ENCODE measurements at regions not wholly inside any gene's neighbourhood (a gene's known extent, or its start where the extent isn't known, plus 50 kb on each side); places are given as distances from the start of the nearest gene placed in this dataset.
A peak's percentile ranks its signal among the peaks of the same experiment; 100 is the strongest.
"Not testable (repeated sequence)": the region's sequence is repeated elsewhere in the genome, so short reads cannot be mapped to it uniquely, and the experiment has no call there.

GRCh38 chr1:146883190-146883589 is 54.9 kb upstream of the NBPF12 start:
- DNase-seq; ATAC-seq; H3K4me1 Mint-ChIP-seq (ENCODE audit: low read depth); H3K36me3 Mint-ChIP-seq (ENCODE audit: insufficient read depth); H3K4me3 Mint-ChIP-seq; H3K27me3 Mint-ChIP-seq (ENCODE audit: low read depth); H3K9me3 Mint-ChIP-seq: not testable (repeated sequence)

DNA sequence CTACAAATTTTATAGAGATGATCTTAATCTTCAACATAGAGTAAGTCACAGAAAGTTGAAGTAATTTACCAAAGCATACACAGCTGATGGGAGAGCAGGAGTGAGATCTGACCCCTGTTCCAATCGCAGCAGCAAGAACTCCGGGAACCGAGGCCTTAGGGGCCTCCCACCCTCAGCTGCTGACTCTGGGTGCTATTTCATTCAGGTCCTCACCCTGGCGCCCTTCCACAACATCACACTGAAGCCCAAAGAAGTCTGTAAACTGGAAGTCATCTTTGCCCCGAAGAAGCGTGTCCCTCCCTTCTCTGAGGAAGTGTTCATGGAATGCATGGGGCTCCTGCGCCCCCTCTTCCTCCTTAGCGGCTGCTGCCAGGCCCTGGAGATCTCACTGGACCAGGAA is 57.0 kb upstream of the NBPF12 start:
- not testable (repeated sequence) for ATAC-seq; H3K36me3 Mint-ChIP-seq (ENCODE audit: insufficient read depth); H3K4me3 Mint-ChIP-seq; H3K9me3 Mint-ChIP-seq; H3K4me1 Mint-ChIP-seq (ENCODE audit: low read depth); DNase-seq; H3K27me3 Mint-ChIP-seq (ENCODE audit: low read depth)

DNA sequence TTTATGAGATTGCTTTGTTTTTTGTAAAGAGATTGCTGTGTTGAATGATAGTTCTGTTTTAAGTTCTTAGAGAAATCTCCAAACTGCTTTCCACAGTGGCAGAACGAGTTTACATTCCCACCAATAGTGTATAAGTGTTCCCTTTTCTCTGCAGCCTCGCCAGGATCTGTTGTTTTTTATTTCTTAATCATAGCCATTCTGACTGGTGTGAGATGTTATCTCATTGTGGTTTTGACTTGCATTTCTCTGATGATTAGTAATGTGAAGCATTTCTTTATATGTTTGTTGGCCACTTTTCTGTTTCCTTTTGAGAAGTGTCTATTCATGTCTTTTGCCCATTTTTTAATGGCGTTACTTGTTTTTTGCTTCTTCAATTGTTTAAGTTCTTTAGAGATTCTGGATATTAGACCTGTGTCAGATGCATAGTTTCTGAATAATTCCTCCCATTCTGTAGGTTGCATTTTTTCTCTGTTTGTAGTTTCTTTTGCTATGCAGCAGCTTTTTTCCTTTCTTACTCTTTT is 74.3 kb upstream of the NBPF12 start:
- H3K27me3 Mint-ChIP-seq (ENCODE audit: low read depth); H3K9me3 Mint-ChIP-seq; H3K4me3 Mint-ChIP-seq; H3K4me1 Mint-ChIP-seq (ENCODE audit: low read depth); H3K36me3 Mint-ChIP-seq (ENCODE audit: insufficient read depth); ATAC-seq; DNase-seq: not testable (repeated sequence)

GRCh38 chr1:146853147-146853546 is 85.0 kb upstream of the NBPF12 start:
- not testable (repeated sequence) for H3K4me1 Mint-ChIP-seq (ENCODE audit: low read depth); H3K27me3 Mint-ChIP-seq (ENCODE audit: low read depth); ATAC-seq; H3K36me3 Mint-ChIP-seq (ENCODE audit: insufficient read depth); H3K9me3 Mint-ChIP-seq; DNase-seq; H3K4me3 Mint-ChIP-seq

GRCh38 chr1:146850352-146850889 is 87.7 kb upstream of the NBPF12 start:
- not testable (repeated sequence) for H3K4me3 Mint-ChIP-seq; H3K9me3 Mint-ChIP-seq; H3K27me3 Mint-ChIP-seq (ENCODE audit: low read depth); H3K36me3 Mint-ChIP-seq (ENCODE audit: insufficient read depth); DNase-seq; ATAC-seq; H3K4me1 Mint-ChIP-seq (ENCODE audit: low read depth)

DNA sequence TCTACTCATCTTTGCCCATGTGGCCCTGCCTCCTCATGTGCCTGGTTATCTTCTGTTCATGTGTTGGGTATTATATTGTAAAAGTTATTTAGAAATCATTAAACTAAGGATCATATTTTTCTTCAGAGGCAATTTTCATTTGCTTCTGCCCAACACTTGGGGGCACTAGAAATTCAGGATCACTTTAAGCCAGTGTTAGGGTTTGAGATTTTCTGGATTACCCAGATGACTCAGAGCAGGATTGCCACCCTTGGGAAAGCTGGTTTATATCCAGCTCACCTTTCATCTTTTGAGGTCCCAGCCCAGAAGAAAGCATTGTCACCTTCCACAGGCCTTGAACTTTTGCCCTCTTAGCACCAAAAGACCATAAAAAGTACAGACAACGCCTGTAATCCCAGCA is 99.4 kb upstream of the NBPF12 start:
- H3K36me3 Mint-ChIP-seq (ENCODE audit: insufficient read depth); H3K4me1 Mint-ChIP-seq (ENCODE audit: low read depth); H3K4me3 Mint-ChIP-seq; DNase-seq; H3K27me3 Mint-ChIP-seq (ENCODE audit: low read depth); ATAC-seq; H3K9me3 Mint-ChIP-seq: not testable (repeated sequence)

- H3K27me3 Mint-ChIP-seq (ENCODE audit: low read depth); H3K4me3 Mint-ChIP-seq; DNase-seq; H3K4me1 Mint-ChIP-seq (ENCODE audit: low read depth); ATAC-seq; H3K9me3 Mint-ChIP-seq; H3K36me3 Mint-ChIP-seq (ENCODE audit: insufficient read depth): not testable (repeated sequence)
Observed at GRCh38 chr1:146826957-146827356, 111.2 kb upstream of the NBPF12 start.

DNA sequence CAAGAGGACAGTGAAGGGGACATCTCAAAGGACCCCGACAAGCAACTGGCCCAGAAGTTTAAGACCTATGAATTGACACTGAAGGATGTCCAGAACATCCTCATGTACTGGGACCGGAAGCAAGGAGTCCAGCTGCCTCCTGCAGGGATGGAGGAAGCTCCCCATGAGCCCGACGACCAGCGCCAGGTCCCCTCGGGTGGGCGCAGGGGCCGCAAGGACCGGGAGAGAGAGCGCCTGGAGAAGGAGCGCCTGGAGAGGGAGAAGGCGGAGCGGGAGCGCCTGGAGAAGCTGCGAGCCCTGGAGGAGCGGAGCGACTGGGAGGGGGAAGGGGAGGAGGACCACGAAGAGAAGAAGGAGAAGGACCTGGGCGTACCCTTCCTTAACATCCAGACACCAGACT is 143.9 kb upstream of the NBPF12 start:
- not testable (repeated sequence) for H3K4me1 Mint-ChIP-seq (ENCODE audit: low read depth); ATAC-seq; H3K27me3 Mint-ChIP-seq (ENCODE audit: low read depth); DNase-seq; H3K4me3 Mint-ChIP-seq; H3K9me3 Mint-ChIP-seq; H3K36me3 Mint-ChIP-seq (ENCODE audit: insufficient read depth)

DNA sequence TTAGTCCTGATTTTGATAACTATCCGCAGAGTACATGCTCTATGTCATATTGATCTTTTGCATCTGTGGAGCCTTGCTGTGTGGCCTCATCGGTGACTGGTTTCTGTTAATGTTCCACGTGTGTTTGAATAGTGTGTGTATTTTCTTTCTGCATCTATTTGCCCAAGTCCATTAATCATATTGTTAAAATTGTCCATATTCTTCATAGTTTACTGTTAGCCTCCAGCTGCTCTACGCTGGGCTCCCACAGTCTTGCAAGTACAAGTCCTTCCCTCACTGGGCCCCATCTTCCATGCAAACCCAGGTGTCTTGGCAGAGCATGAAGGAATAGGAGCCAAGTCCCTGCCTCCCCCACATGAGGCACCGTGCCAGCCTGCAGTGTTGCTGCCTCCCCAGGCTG is 145.4 kb upstream of the NBPF12 start:
- not testable (repeated sequence) for H3K4me3 Mint-ChIP-seq; H3K4me1 Mint-ChIP-seq (ENCODE audit: low read depth); DNase-seq; H3K9me3 Mint-ChIP-seq; ATAC-seq; H3K36me3 Mint-ChIP-seq (ENCODE audit: insufficient read depth); H3K27me3 Mint-ChIP-seq (ENCODE audit: low read depth)

GRCh38 chr1:146784212-146784940 is 153.7 kb upstream of the NBPF12 start:
- not testable (repeated sequence) for H3K27me3 Mint-ChIP-seq (ENCODE audit: low read depth); H3K4me1 Mint-ChIP-seq (ENCODE audit: low read depth); H3K9me3 Mint-ChIP-seq; DNase-seq; H3K36me3 Mint-ChIP-seq (ENCODE audit: insufficient read depth); H3K4me3 Mint-ChIP-seq
- peak; percentile 48 to 56 for ATAC-seq

GRCh38 chr1:146781235-146781634 is 156.9 kb upstream of the NBPF12 start:
- H3K27me3 Mint-ChIP-seq (ENCODE audit: low read depth); DNase-seq; H3K4me1 Mint-ChIP-seq (ENCODE audit: low read depth); ATAC-seq; H3K36me3 Mint-ChIP-seq (ENCODE audit: insufficient read depth); H3K9me3 Mint-ChIP-seq; H3K4me3 Mint-ChIP-seq: not testable (repeated sequence)

- H3K36me3 Mint-ChIP-seq (ENCODE audit: insufficient read depth); H3K4me3 Mint-ChIP-seq; DNase-seq; H3K27me3 Mint-ChIP-seq (ENCODE audit: low read depth); ATAC-seq; H3K9me3 Mint-ChIP-seq; H3K4me1 Mint-ChIP-seq (ENCODE audit: low read depth): not testable (repeated sequence)
Observed at GRCh38 chr1:146777826-146778602, 160.1 kb upstream of the NBPF12 start.

- H3K4me3 Mint-ChIP-seq; H3K27me3 Mint-ChIP-seq (ENCODE audit: low read depth); H3K4me1 Mint-ChIP-seq (ENCODE audit: low read depth); DNase-seq; H3K36me3 Mint-ChIP-seq (ENCODE audit: insufficient read depth); H3K9me3 Mint-ChIP-seq: not testable (repeated sequence)
- ATAC-seq, result peak; percentile 57 to 62
Observed at GRCh38 chr1:146774988-146775387, 163.1 kb upstream of the NBPF12 start.

DNA sequence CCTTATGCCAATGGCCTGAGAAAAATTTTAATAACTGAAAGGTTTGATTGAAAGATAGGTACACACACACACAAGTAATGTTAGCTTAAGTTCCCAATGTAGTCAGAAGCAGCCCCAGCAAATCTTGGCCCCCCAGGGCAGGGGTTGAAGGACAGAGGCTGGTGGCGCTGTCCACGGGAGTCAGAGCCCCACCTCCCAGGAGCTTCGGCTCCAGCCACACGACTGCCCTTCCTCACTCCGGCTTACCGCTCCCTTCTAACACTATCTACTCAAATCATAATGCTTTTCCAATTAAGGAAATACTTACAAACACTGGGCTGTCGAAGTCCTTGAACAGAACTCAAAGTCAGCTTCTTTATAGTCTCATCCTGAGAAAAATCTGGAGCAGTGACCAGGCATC is 163.9 kb upstream of the NBPF12 start:
- H3K36me3 Mint-ChIP-seq (ENCODE audit: insufficient read depth); H3K27me3 Mint-ChIP-seq (ENCODE audit: low read depth); H3K4me1 Mint-ChIP-seq (ENCODE audit: low read depth); H3K4me3 Mint-ChIP-seq; ATAC-seq; DNase-seq; H3K9me3 Mint-ChIP-seq: not testable (repeated sequence)

DNA sequence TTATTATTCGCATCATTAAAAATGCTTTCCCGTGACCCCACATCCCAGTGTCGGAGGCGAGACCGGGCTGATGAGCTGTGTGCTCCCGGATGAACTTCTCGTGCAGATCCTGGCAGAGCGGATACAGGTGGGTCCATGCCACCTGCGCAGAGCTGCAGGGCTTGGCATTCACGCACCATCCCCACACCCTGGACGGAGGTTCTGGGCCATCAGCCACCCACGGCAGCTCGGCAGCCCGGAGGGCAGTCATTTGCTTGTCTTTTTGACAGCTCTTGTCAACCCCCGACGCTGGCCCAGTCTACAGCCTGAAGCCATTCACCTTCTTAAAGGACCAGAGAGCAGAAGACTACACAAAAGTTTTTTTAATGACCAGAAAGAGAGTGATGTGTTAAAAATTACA is 166.7 kb upstream of the NBPF12 start:
- H3K27me3 Mint-ChIP-seq (ENCODE audit: low read depth); DNase-seq; H3K36me3 Mint-ChIP-seq (ENCODE audit: insufficient read depth); H3K4me3 Mint-ChIP-seq; H3K4me1 Mint-ChIP-seq (ENCODE audit: low read depth); ATAC-seq; H3K9me3 Mint-ChIP-seq: not testable (repeated sequence)

Data from activated T-cell treated with anti-CD3 and anti-CD28 coated beads, Interleukin-2, amount 50 U/mL, for 4 hours (primary cell).